ENCODE measurements at regions not wholly inside any gene's neighbourhood (a gene's known extent, or its start where the extent isn't known, plus 50 kb on each side); places are given as distances from the start of the nearest gene placed in this dataset.

DNA sequence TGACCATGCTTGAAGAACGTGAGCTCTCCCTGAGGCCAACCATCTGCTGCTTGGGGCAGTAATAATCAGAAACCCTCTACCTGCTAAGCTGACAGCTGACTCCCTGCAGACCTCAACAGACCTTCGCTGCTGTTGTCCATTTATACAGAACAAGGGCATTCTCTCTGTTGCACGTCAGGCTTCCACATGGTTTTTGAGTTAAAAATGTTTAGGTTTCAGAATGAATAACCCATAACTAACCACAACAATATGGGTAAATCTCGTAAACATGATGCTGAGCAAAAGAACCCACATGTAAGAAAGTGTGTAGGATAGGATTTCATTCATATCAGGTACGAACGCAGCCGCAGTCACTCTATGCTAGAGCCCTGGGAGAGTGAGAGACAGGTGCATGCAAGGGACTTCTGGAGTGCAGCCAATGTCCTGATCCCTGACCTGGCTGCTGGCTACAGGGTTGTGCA lies 348.5 kb downstream of the MED10 start:
- intact Hi-C loops (cut with DNase I): no loop called here
- Histone ChIP-seq H3K9me3 (no peaks in the 10 kb centered on the region), H3K4me1 (no peaks in the 10 kb centered on the region), H3K4me3 (no peak overlapping the region), H3K36me3 (no peaks in the 10 kb centered on the region), H3K27me3 (no peaks in the 10 kb centered on the region), H3K27ac (no peak overlapping the region)
- TF ChIP-seq POLR2A (IDR thresholded peaks at IDR 0.05): no peak
- TF ChIP-seq, protein P1, sequence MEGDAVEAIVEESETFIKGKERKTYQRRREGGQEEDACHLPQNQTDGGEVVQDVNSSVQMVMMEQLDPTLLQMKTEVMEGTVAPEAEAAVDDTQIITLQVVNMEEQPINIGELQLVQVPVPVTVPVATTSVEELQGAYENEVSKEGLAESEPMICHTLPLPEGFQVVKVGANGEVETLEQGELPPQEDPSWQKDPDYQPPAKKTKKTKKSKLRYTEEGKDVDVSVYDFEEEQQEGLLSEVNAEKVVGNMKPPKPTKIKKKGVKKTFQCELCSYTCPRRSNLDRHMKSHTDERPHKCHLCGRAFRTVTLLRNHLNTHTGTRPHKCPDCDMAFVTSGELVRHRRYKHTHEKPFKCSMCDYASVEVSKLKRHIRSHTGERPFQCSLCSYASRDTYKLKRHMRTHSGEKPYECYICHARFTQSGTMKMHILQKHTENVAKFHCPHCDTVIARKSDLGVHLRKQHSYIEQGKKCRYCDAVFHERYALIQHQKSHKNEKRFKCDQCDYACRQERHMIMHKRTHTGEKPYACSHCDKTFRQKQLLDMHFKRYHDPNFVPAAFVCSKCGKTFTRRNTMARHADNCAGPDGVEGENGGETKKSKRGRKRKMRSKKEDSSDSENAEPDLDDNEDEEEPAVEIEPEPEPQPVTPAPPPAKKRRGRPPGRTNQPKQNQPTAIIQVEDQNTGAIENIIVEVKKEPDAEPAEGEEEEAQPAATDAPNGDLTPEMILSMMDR (IDR thresholded peaks at IDR 0.05): no peak
- WGBS (ENCODE audit: insufficient coverage, low coverage, low lambda C conversion rate, missing lambda C conversion rate): 58% methylated on average over 7 of the region's 7 CpGs
- ATAC-seq (no peak), DNase-seq (no peak)

DNA sequence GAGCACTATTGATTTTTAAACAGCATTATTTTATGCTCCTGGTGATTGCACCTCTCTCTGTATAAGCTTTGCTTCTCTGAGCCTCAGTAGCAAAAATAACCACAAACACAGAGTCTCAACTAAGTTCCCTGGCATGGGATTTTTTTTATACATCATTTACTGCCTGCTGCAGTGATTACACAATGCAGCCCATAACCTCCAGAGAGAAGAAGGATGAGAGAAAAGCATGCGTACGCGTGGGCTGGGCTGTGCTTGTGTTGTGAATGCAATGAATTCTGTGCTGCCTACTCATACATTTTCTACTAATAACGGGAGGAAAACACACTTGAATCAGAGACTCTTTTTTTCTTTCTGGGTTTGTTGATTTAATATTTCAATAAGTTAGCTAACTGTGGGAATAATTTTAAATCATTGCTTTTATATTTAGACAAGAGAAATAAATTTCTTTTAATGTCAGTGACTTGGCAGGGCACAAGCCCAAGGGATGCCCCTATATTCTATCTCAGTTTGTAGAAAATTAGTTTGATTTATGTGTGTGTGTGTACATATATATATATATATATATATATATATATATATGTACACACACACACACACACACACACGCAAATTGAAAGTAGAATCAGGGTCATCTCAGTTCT lies 351.5 kb downstream of the MED10 start:
- Histone ChIP-seq H3K4me1 (no peaks in the 10 kb centered on the region), H3K27me3 (no peaks in the 10 kb centered on the region), H3K36me3 (no peaks in the 10 kb centered on the region), H3K9me3 (no peaks in the 10 kb centered on the region), H3K27ac (no peak overlapping the region), H3K4me3 (no peak overlapping the region)
- 61% methylated on average over 5 of the region's 5 CpGs for WGBS (ENCODE audit: insufficient coverage, low coverage, low lambda C conversion rate, missing lambda C conversion rate)
- intact Hi-C loops (cut with DNase I): no loop called here
- DNase-seq (no peak), ATAC-seq (no peak)
- TF ChIP-seq, protein P1 (IDR thresholded peaks at IDR 0.05): no peak
- TF ChIP-seq POLR2A (IDR thresholded peaks at IDR 0.05): no peak

DNA sequence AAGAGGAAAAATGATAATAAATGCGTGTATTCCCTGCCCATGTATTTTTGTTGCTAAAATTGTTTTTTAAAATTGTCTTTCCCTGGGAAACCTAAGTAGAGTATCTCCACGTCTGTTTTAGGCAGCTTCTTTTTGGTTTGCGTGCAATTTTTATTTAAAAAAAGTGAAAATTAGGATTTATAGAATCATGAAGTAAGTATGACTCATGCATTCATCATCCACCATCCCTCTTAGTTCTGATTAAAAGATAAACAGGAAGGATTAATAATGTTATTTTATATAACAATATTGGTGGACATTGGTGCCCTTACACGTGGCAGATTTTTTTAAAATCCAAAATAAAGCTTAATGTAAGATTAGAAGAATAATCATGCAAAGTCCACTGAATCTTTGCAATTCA lies 358.7 kb downstream of the MED10 start:
- TF ChIP-seq, protein P1 (IDR thresholded peaks at IDR 0.05): no peak
- no peak for TF ChIP-seq POLR2A (IDR thresholded peaks at IDR 0.05)
- DNase-seq: no peak
- no peaks in the 10 kb centered on the region for H3K4me1 ChIP-seq
- intact Hi-C loops (cut with DNase I): no loop called here
- H3K4me3 ChIP-seq: no peak overlapping the region
- no peaks in the 10 kb centered on the region for H3K9me3 ChIP-seq
- no peaks in the 10 kb centered on the region for H3K27me3 ChIP-seq
- H3K36me3 ChIP-seq: no peaks in the 10 kb centered on the region
- H3K27ac ChIP-seq: no peak overlapping the region
- WGBS (ENCODE audit: insufficient coverage, low coverage, low lambda C conversion rate, missing lambda C conversion rate): 28% methylated on average over 4 of the region's 4 CpGs
- no peak for ATAC-seq

DNA sequence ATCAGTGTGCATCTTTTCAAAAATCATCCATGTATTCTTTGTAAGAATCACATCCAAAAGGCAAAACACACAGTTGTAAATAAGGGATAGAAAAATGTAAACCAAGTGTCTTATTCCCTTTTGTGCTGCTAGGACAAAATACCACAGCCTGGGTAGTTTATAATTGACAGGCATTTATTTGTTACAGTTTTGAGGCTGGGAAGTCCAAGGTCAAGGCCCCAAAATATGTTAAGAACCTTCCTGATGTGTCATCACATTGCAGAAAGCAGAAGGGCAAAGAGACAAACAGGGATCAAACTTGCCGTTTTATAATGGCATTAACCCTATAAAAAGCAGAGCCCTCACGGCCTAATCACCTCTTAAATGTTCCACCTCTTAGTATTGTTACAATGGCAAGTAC lies 364.8 kb downstream of the MED10 start:
- intact Hi-C loops (cut with DNase I): no loop called here
- H3K27ac ChIP-seq: no peak overlapping the region
- H3K36me3 ChIP-seq: no peaks in the 10 kb centered on the region
- no peaks in the 10 kb centered on the region for H3K4me1 ChIP-seq
- no peak overlapping the region for H3K4me3 ChIP-seq
- no peak for ATAC-seq
- 46% methylated on average over 2 of the region's 2 CpGs for WGBS (ENCODE audit: insufficient coverage, low coverage, low lambda C conversion rate, missing lambda C conversion rate)
- TF ChIP-seq, protein P1 (IDR thresholded peaks at IDR 0.05): no peak
- no peak for TF ChIP-seq POLR2A (IDR thresholded peaks at IDR 0.05)
- H3K27me3 ChIP-seq: no peaks in the 10 kb centered on the region
- no peaks in the 10 kb centered on the region for H3K9me3 ChIP-seq
- DNase-seq: no peak
